GM19025 (cell line): ENCODE measurements at regions not wholly inside any gene's neighbourhood (a gene's known extent, or its start where the extent isn't known, plus 50 kb on each side); places are given as distances from the start of the nearest gene placed in this dataset.
"Not testable (repeated sequence)": the region's sequence is repeated elsewhere in the genome, so short reads cannot be mapped to it uniquely, and the experiment has no call there.

Experiments used
- ATAC-seq: cut with Tn5 transposase; IDR thresholded peaks from one replicate; pipeline ENCODE4 v1.9.1; 2021; ENCODE audit warnings: mild to moderate bottlenecking, low read depth, moderate library complexity; ENCODE audit not compliant: unreplicated experiment

GRCh38 chrX:65331371-65331770 lies 203.2 kb downstream of the LAS1L start:
- no peak for ATAC-seq

- ATAC-seq: no peak
Measured at GRCh38 chrX:65300104-65300809, 234.3 kb downstream of the LAS1L start.

- not testable (repeated sequence) for ATAC-seq
Measured at GRCh38 chrX:65282905-65283304, 251.7 kb downstream of the LAS1L start.

- no peak for ATAC-seq
Measured at GRCh38 chrX:65273152-65273551, 261.4 kb downstream of the LAS1L start.

- ATAC-seq: no peak
Measured at GRCh38 chrX:65266482-65266881, 268.1 kb downstream of the LAS1L start.

GRCh38 chrX:65253817-65254216 lies 277.6 kb upstream of the ZC4H2 start:
- ATAC-seq: no peak

- ATAC-seq: no peak
Measured at GRCh38 chrX:65241059-65241721, 264.9 kb upstream of the ZC4H2 start.

- ATAC-seq: no peak
Measured at GRCh38 chrX:65203545-65203944, 227.3 kb upstream of the ZC4H2 start.

GRCh38 chrX:65196758-65197360 lies 220.6 kb upstream of the ZC4H2 start:
- ATAC-seq: no peak

GRCh38 chrX:65195621-65196020 lies 219.4 kb upstream of the ZC4H2 start:
- ATAC-seq: no peak

GRCh38 chrX:65194547-65194946 lies 218.3 kb upstream of the ZC4H2 start:
- ATAC-seq: no peak

GRCh38 chrX:65163325-65163724 lies 187.1 kb upstream of the ZC4H2 start:
- ATAC-seq: not testable (repeated sequence)

GRCh38 chrX:65148232-65148631 lies 172.0 kb upstream of the ZC4H2 start:
- no peak for ATAC-seq

GRCh38 chrX:65136424-65136823 lies 160.2 kb upstream of the ZC4H2 start:
- no peak for ATAC-seq

GRCh38 chrX:65127842-65128241 lies 151.6 kb upstream of the ZC4H2 start:
- no peak for ATAC-seq

- ATAC-seq: no peak
Measured at GRCh38 chrX:65098851-65099250, 122.6 kb upstream of the ZC4H2 start.

- ATAC-seq: no peak
Measured at GRCh38 chrX:65093658-65094057, 117.4 kb upstream of the ZC4H2 start.

- no peak for ATAC-seq
Measured at GRCh38 chrX:65073233-65073632, 97.0 kb upstream of the ZC4H2 start.

GRCh38 chrX:65072590-65072989 lies 96.3 kb upstream of the ZC4H2 start:
- no peak for ATAC-seq

- ATAC-seq: not testable (repeated sequence)
Measured at GRCh38 chrX:65058626-65059025, 82.4 kb upstream of the ZC4H2 start.

GRCh38 chrX:65045001-65045400 lies 68.8 kb upstream of the ZC4H2 start:
- no peak for ATAC-seq

GRCh38 chrX:65035446-65035770 lies 59.2 kb upstream of the ZC4H2 start:
- peak; percentile 16 for ATAC-seq
